ENCODE measurements at regions not wholly inside any gene's neighbourhood (a gene's known extent, or its start where the extent isn't known, plus 50 kb on each side); places are given as distances from the start of the nearest gene placed in this dataset.

- no peak for DNase-seq
These were observed 220.8 kb upstream of the MARCKS start for GRCh38 chr6:113636357-113636824.

GRCh38 chr6:113640051-113640450 is 217.1 kb upstream of the MARCKS start:
- DNase-seq = no peak

- DNase-seq = no peak
These were observed 215.0 kb upstream of the MARCKS start for GRCh38 chr6:113642001-113642713.

GRCh38 chr6:113642714-113643406 is 214.3 kb upstream of the MARCKS start:
- no peak for DNase-seq

- no peak for DNase-seq
These were observed 213.8 kb upstream of the MARCKS start for GRCh38 chr6:113643407-113643770.

- no peak for DNase-seq
These were observed 212.1 kb upstream of the MARCKS start for GRCh38 chr6:113644861-113645575.

GRCh38 chr6:113645576-113645970 is 211.6 kb upstream of the MARCKS start:
- no peak for DNase-seq

- no peak for DNase-seq
These were observed 211.2 kb upstream of the MARCKS start for GRCh38 chr6:113645986-113646385.

GRCh38 chr6:113646701-113647100 is 210.4 kb upstream of the MARCKS start:
- no peak for DNase-seq

GRCh38 chr6:113647143-113647889 is 209.8 kb upstream of the MARCKS start:
- no peak for DNase-seq

- DNase-seq = no peak
These were observed 208.4 kb upstream of the MARCKS start for GRCh38 chr6:113648698-113649097.

- DNase-seq = no peak
These were observed 207.9 kb upstream of the MARCKS start for GRCh38 chr6:113649276-113649675.

GRCh38 chr6:113649880-113650609 is 207.1 kb upstream of the MARCKS start:
- no peak for DNase-seq

- no peak for DNase-seq
These were observed 206.6 kb upstream of the MARCKS start for GRCh38 chr6:113650610-113650979.

GRCh38 chr6:113651120-113651519 is 206.0 kb upstream of the MARCKS start:
- no peak for DNase-seq

GRCh38 chr6:113651920-113652319 is 205.2 kb upstream of the MARCKS start:
- no peak for DNase-seq

- DNase-seq = no peak
These were observed 203.9 kb upstream of the MARCKS start for GRCh38 chr6:113653275-113653674.

GRCh38 chr6:113654396-113654795 is 202.7 kb upstream of the MARCKS start:
- DNase-seq = peak; percentile 21

- no peak for DNase-seq
These were observed 201.4 kb upstream of the MARCKS start for GRCh38 chr6:113655761-113656160.

- DNase-seq = no peak
These were observed 197.3 kb upstream of the MARCKS start for GRCh38 chr6:113659762-113660404.

GRCh38 chr6:113660819-113661218 is 196.3 kb upstream of the MARCKS start:
- no peak for DNase-seq

- DNase-seq = no peak
These were observed 195.0 kb upstream of the MARCKS start for GRCh38 chr6:113662093-113662665.
